Calu3 (cell line): ENCODE measurements at regions not wholly inside any gene's neighbourhood (a gene's known extent, or its start where the extent isn't known, plus 50 kb on each side); places are given as distances from the start of the nearest gene placed in this dataset.

Experiments
- BruUV-seq: library from RNA; stranded (reverse); fragments of 400-500 nt; replicated peaks from 2 replicates; lab custom pipeline; 2021; lab: Mats Ljungman, UMichigan
- CTCF ChIA-PET: fragments of 300-600 bp; sonication (Branson Sonifier 250); formaldehyde crosslinking; loops from one replicate; lab custom pipeline; 2022; ENCODE audit warnings: antibody characterized with exemption; lab: Charles Lee
- DNase-seq: peaks from one replicate; pipeline ENCODE4 v3.0.0; 2022
- H3K27ac Mint-ChIP-seq: one replicate; pipeline ENCODE4 v1.8.0; 2022; ENCODE audit warnings: mixed read lengths; ENCODE audit not compliant: unreplicated experiment
- H3K27me3 Mint-ChIP-seq: one replicate; pipeline ENCODE4 v1.8.0; 2022; ENCODE audit warnings: mixed read lengths; ENCODE audit not compliant: unreplicated experiment
- H3K36me3 Mint-ChIP-seq: one replicate; pipeline ENCODE4 v1.8.0; 2022; ENCODE audit warnings: mild to moderate bottlenecking, moderate library complexity, mixed read lengths; ENCODE audit not compliant: insufficient read depth, unreplicated experiment
- H3K4me1 Mint-ChIP-seq: one replicate; pipeline ENCODE4 v1.8.0; 2022; ENCODE audit warnings: mild to moderate bottlenecking, low read depth, mixed read lengths; ENCODE audit not compliant: unreplicated experiment
- H3K4me3 Mint-ChIP-seq: one replicate; pipeline ENCODE4 v1.8.0; 2022; ENCODE audit warnings: mild to moderate bottlenecking, low read depth, moderate library complexity, mixed read lengths; ENCODE audit not compliant: unreplicated experiment
- H3K9me3 Mint-ChIP-seq: one replicate; pipeline ENCODE4 v1.8.0; 2022; ENCODE audit warnings: low read depth, mixed read lengths; ENCODE audit not compliant: unreplicated experiment
- CTCF ChIP-seq: fragments of 200-600 bp; IDR thresholded peaks from one replicate; pipeline ENCODE4 v1.8.0; 2022; ENCODE audit warnings: antibody characterized with exemption; ENCODE audit not compliant: unreplicated experiment
- intact Hi-C: fragments of 100-400 bp; cut with micrococcal nuclease; formaldehyde crosslinking; loops from one replicate; pipeline ENCODE4 v1.10.0; 2022; ENCODE audit not compliant: unreplicated experiment

DNA sequence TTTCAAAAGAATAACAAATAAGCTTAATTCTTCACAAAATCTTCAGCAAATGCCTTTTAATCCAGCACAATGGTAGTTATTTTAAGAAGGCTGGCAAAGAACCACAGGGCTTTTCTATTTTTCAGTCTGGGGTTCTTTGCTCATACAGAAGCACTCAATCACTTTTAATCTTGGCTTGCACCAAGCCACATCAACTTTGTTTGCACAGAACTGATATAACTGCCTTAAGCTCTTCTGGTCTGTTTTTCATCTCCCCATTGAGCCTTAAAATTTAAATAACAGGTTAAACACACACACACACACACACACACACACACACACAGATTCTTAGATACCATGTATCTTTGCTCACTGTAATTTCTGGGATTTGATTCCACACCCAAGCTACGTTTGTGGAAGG, 377.0 kb downstream of the GATA3 start:
- intact Hi-C loops, result no loop called here
- TF ChIP-seq CTCF, result no peak
- CTCF ChIA-PET, result no interaction called here
- no peaks in the 10 kb centered on the region for H3K27me3 Mint-ChIP-seq
- H3K9me3 Mint-ChIP-seq, result no peaks in the 10 kb centered on the region
- BruUV-seq, result no TSS peak
- no peaks in the 10 kb centered on the region for H3K4me1 Mint-ChIP-seq
- H3K4me3 Mint-ChIP-seq, result no peak overlapping the region
- DNase-seq, result no peak
- no peaks in the 10 kb centered on the region for H3K36me3 Mint-ChIP-seq
- H3K27ac Mint-ChIP-seq, result no peak overlapping the region

DNA sequence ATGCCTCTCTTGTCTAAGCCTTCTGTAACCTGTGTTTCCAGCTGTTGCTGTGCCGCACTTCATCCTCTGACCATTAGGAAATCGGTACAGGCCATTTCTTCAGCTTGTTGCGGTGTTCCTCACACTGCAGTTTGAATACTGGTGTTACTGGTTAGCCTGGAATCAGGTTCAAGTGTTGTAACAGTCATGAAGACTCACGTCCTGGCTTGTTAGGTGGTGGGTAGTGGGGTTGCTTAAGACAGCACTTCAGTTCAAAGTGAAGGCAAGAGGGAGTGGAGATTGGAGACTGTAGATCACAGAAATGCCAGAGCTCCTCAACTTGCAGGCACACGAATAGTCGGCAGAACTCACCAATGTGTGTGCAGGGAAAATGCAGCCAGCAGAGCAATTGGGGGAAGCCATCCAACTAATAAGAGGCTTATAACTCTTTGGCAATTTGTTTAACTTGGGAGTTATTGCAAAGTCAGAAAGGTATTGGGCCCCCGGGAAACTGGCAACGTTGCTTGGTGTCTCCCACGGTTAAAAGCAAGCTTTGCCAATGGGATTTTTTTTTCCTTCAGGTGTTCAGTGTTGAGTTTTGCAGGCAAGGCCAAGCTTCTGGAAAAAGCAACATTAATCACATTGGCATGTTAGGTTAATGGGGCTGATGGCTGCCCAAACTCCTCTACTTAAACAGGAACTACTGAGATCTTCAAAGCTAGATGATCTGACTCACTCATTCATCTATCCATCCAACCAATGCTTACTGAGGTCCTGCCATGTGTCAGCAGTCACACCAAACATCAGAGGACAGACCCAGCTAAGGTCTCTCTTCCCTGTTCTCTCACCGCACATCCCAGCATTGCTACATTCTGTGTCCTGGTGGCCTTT, 380.9 kb downstream of the GATA3 start:
- no peaks in the 10 kb centered on the region for H3K27me3 Mint-ChIP-seq
- no TSS peak for BruUV-seq
- H3K36me3 Mint-ChIP-seq, result no peaks in the 10 kb centered on the region
- H3K4me1 Mint-ChIP-seq, result no peaks in the 10 kb centered on the region
- H3K4me3 Mint-ChIP-seq, result no peak overlapping the region
- no peak overlapping the region for H3K27ac Mint-ChIP-seq
- intact Hi-C loops, result no loop called here
- peaks cover 4% of the 10 kb centered on the region for H3K9me3 Mint-ChIP-seq
- DNase-seq, result no peak
- TF ChIP-seq CTCF, result no peak
- CTCF ChIA-PET, result no interaction called here

DNA sequence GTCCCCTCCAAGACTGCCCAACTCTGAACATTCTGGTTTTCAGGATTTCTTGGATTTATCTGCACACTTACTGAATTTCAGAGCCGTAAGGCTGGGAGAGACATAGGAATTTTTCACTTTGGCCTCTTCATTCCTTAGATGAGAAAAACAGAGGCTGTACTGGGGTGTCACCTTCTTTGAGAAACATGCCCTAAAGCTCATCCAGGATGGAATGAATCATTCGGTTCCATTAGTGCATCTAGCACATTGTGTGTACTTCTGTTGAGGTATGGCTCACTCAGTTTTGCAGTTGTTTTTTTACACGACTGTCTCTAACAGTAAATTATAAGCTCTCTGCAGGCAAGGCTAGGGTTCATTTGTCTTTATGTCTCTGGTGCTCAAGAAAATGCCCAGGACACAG, 383.4 kb downstream of the GATA3 start:
- H3K27me3 Mint-ChIP-seq, result no peaks in the 10 kb centered on the region
- peaks cover 5% of the 10 kb centered on the region for H3K9me3 Mint-ChIP-seq

DNA sequence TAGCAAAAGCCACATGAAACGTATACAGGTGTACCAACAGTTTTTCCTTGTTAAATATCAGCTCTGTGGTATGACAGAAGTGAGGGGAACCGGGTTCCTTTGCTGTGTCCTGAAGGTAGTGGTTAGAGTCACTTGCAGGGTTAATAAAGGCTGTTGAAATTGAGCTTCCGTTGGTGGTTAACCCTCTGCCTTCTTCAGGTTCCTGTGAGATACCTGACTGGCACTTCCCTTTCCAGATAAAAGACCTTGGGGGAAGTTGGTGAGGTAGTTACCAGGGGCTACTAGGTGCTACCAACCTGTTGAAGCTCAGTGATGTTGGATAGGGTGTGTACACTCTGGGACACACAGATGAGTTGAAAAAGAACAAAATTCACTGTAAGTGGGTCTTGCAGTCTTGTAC, 384.1 kb downstream of the GATA3 start:
- BruUV-seq, result no TSS peak
- Mint-ChIP-seq H3K4me1 (no peaks in the 10 kb centered on the region), H3K27ac (no peak overlapping the region), H3K27me3 (no peaks in the 10 kb centered on the region), H3K4me3 (no peak overlapping the region), H3K9me3 (peaks cover 5% of the 10 kb centered on the region), H3K36me3 (no peaks in the 10 kb centered on the region)
- intact Hi-C loops, result no loop called here
- DNase-seq, result no peak
- CTCF ChIA-PET, result no interaction called here
- no peak for TF ChIP-seq CTCF

More for the DNA sequence above, 383.4 kb downstream of the GATA3 start:
- H3K27ac Mint-ChIP-seq, result no peak overlapping the region
- no peak for DNase-seq
- no TSS peak for BruUV-seq
- intact Hi-C loops, result no loop called here
- no peak for TF ChIP-seq CTCF
- no peak overlapping the region for H3K4me3 Mint-ChIP-seq
- CTCF ChIA-PET, result no interaction called here
- no peaks in the 10 kb centered on the region for H3K36me3 Mint-ChIP-seq
- no peaks in the 10 kb centered on the region for H3K4me1 Mint-ChIP-seq
